Activated CD4-positive, alpha-beta T cell treated with anti-CD3 and anti-CD28 coated beads, Interleukin-10, Interleukin-2, amounts not matched to agents 100 ng/mL and 50 ng/mL, durations not matched to agents 16 hours and 8 hours (primary cell): ENCODE measurements at regions not wholly inside any gene's neighbourhood (a gene's known extent, or its start where the extent isn't known, plus 50 kb on each side); places are given as distances from the start of the nearest gene placed in this dataset.
A peak's percentile ranks its signal among the peaks of the same experiment; 100 is the strongest.
"Not testable (repeated sequence)": the region's sequence is repeated elsewhere in the genome, so short reads cannot be mapped to it uniquely, and the experiment has no call there.

Experiments
- DNase-seq: peaks from one replicate; pipeline ENCODE4 v3.0.0-alpha.2; 2020

DNA sequence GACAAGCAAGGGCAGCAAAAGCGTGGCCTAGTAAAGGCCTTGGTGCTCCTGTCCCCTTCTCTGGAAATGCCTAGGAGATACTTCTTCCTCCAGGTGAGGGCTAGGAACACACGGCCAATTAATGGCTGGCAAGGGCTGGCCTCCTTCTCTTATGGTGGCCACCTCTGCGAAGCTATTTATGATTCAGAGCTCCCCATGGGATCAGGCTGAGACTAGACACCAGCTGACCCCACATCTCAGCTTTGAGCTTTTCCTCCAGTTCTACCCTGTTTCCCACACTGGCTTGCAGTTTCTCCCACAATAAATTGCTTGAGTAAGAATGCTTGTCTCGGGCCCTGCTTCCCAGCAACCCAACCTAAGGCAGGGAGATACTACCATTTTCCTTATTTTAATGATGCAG, 53.7 kb downstream of the CAMK2N1 start:
- DNase-seq = no peak

DNA sequence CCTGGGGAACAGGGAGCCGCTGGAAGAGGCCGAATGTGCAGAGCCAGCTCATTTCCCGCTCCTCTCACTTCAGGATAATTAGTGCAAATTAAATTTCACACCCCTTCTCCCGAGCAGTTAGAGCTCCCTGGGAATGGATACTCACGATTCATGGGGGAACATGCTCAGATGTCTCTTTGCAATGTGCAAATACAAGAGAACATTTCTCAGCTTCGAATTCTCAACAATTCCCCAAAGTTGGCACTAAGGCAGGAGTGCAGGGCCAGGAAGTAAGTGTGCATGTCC, 54.9 kb downstream of the CAMK2N1 start:
- DNase-seq = no peak

GRCh38 chr1:20430355-20431175, 55.4 kb downstream of the CAMK2N1 start:
- peak; percentile 63 for DNase-seq

GRCh38 chr1:20429296-20429695, 56.7 kb downstream of the CAMK2N1 start:
- DNase-seq = no peak

DNA sequence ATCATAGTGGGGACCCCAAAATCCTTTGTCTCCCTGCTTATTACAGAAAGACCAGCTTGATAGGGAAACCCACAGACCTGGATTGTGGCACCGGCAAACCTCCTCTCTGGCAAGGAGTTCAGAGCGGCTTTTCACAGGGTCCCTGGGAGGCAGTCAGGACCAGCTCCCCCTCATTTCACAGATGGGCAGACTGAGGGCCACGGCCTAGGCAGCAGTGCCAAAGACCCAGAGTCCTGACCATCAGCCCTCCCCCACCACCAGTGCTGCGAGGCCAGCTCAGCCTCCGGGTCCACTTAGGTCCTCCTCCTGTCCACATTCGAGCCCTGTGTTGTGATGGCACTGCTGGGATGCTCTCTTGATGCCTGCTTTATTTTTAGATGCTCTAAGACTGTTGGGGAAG, 57.2 kb downstream of the CAMK2N1 start:
- no peak for DNase-seq

DNA sequence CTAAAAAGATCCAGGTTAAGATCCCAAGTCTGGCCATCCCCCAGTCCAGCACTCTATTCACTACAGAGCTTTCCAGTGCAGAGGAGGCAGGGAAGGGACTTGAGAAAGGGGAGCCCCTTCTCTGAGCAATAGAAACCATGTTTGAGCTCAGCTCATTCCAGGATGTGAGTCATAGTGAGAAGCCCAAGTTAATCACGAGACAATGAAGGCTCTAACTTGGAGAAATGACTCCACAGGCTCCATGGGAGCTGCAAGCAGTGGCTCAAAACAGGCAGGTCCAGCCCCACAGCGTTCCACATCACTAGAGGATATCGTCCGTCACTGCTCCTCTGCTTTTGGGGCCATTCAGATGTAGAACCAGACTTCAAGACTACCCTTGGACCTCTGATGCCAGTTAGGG, 59.1 kb downstream of the CAMK2N1 start:
- peak; percentile 86 for DNase-seq

DNA sequence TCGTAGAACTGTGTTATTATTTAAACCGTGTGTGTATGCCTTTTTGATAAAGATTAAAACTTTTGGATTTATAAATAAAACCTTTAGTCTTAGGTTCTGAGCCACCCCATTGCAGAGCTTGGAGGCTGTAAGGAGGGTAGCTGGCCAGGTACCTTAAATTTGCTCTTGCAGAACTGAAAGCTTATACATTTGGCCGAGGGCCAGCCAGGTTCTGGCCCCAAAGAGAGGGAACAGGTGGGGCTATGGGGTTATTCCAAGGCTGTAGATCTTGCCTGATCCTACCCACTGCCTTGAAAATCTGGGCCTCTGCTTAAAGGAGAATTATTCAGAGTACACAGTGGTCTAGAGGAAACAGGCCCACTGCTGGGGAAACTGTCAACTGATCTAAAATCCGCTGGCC, 59.6 kb downstream of the CAMK2N1 start:
- DNase-seq = no peak

- DNase-seq = no peak
Measured at GRCh38 chr1:20425622-20426021, 60.4 kb downstream of the CAMK2N1 start.

- no peak for DNase-seq
Measured at GRCh38 chr1:20423169-20423795, 62.7 kb downstream of the CAMK2N1 start.

GRCh38 chr1:20421441-20421840, 64.6 kb downstream of the CAMK2N1 start:
- DNase-seq = no peak

DNA sequence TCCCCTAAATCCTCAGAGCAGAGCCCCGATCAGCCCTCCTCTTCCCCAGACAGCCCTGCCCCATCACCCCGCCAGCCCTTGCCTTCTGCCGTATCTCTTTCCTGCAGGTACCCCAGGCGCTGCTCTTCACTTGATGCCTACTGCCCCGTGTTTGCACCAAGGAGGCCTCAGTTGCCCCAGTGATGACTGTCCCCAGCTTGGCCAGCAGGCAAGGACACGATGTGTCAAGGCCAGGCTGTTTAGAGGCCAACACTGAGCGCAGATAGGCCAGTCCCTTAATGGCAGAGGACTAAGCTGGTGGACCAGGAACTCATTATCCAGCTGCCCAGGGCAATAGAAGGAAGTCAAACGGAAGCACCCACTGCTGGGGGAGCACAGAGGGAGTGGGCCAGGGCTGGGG, 68.4 kb downstream of the CAMK2N1 start:
- DNase-seq = no peak

DNA sequence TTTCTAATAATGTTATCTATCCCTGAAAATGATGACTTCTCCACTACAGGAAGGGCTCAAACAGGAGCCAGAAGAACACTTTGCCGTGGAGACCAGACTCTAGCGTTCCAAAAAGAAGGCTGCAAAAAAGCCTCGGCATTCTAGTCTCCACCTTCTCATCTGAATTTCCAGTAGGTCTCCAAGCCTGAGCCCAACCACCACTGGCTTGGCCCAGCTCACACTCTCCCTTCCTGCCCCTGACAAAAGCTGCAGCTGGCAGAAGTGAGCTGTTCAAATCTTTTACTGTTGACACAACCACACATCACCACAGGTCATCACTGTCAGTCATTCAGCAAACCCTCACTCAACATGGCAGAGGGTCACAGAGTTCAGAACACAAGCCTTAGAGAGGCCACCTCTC, 69.3 kb downstream of the CAMK2N1 start:
- DNase-seq = no peak

DNA sequence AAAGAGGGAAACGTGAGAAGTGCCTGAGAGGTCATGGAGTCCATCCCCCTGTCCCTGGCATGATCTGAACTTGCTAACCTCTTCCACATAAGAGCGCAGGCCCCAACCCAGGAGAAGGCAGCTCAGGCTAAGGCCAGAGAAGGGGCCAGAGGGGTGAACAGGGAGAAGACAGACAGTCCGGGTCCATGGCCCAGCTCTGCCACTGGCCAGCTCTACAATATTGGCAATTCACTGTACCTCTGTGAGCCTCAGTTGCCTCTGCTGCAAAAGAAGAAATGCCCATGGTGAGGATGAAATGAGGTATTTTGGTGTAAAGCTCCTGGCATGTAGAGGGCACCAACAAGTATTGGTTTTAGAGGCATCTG, 72.3 kb downstream of the CAMK2N1 start:
- no peak for DNase-seq

GRCh38 chr1:20413136-20413775, 72.8 kb downstream of the CAMK2N1 start:
- no peak for DNase-seq

- DNase-seq = no peak
Measured at GRCh38 chr1:20411196-20411980, 74.6 kb downstream of the CAMK2N1 start.

DNA sequence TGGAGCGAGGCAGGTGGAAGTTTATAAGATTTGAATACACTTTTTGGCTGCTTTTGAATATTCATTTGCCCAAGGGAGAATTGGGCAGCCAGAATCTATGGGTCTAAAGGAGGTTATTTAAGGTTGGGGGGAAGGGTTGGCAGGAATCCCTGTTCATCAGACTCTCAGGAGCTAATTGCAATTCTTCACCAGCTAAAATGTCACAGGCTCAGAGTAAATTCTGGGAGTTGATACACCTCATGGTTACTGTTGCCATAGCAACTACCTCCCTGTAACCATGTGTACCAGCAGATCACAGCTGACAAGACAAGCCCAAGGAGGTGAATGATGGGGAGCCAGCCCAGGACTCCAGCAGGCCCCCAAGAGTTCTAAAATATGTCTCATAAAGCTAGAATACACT, 75.5 kb downstream of the CAMK2N1 start:
- DNase-seq = no peak

DNA sequence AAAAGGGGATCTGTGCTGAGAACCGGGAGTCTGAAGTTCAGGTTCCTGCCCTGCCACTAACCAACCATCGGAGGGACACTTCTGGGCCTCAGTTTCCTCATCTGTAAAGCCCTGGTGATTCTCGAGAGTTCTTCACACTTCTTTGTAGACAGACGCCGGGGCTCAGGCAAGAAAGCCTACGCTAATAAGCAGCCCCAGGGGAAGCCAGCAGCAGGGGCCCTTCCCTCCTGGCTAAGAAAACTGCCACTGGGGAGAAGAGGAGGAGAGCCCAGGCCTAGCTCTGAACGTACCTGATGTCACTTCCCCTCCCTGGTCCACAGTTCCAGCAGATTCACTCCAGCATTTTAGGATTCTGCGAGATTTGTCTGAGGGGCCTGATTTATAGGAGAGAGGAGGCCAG, 76.0 kb downstream of the CAMK2N1 start:
- DNase-seq = no peak

- no peak for DNase-seq
Measured at GRCh38 chr1:20409012-20409411, 77.0 kb downstream of the CAMK2N1 start.

- DNase-seq = not testable (repeated sequence)
Measured at GRCh38 chr1:20408133-20408650, 77.8 kb downstream of the CAMK2N1 start.

- no peak for DNase-seq
Measured at GRCh38 chr1:20405893-20406604, 80.0 kb downstream of the CAMK2N1 start.

DNA sequence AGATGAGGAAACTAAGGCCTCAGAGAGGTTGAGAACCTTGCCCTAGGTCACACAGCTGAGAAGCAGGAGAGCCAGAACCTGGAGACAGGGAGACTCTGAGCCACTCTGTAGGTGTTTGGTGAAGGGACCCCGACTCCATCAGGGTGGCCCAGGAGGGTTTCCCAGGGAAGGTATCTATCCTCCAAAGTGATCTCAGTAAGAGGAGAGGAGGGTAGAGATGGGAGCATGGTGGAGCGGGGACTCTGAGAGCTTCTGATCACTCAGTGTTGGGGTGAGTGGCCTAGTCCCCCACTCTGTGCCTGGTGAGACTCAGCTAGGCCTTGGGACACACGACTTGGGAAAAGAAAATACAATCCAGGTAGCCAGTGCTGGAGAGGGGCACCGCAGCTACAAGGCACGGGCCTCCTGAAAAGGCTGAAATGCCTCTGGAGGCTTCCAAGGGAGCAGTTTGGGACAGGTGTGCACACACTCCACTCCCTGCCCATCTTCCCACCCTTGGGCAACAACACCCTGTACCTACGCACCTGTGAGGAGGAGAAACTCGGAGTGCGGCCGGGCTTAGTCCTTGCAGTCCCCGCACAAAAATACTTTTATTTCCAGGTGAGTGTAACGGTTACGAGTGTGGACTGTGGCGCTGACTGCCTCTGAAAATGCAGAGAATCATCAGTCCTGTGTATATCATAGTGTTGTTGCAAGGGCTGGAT, 80.8 kb downstream of the CAMK2N1 start:
- no peak for DNase-seq
